ENCODE measurements at regions not wholly inside any gene's neighbourhood (a gene's known extent, or its start where the extent isn't known, plus 50 kb on each side); places are given as distances from the start of the nearest gene placed in this dataset.

DNA sequence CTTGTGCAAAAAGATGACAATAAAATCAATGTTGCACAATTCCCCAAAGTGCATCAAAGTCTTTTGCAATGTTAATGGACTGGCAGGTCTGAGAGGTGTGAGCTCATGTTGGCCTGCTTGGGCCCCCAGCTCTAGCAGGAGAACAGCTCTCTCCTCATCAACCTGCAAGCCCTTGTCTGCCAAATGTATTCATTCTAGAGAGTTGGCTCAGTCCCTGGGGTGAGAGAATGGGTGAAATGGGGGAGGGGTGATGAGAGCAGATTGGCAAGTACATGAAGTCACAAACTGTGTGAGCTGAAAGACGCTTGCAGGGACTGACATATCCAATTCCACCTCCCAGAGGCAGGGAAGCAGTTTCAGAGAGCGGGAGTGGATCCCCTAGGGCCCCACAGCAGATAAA, 465.1 kb upstream of the ZNF507 start:
- Mint-ChIP-seq H3K4me3 (ENCODE audit: low read depth) (no peak overlapping the region), H3K4me1 (ENCODE audit: low read depth) (no peaks in the 10 kb centered on the region), H3K9me3 (ENCODE audit: low read depth) (no peaks in the 10 kb centered on the region), H3K27ac (no peak overlapping the region), H3K27me3 (peaks cover 5% of the 10 kb centered on the region), H3K36me3 (ENCODE audit: insufficient read depth) (no peaks in the 10 kb centered on the region)
- TF ChIP-seq, protein P1, sequence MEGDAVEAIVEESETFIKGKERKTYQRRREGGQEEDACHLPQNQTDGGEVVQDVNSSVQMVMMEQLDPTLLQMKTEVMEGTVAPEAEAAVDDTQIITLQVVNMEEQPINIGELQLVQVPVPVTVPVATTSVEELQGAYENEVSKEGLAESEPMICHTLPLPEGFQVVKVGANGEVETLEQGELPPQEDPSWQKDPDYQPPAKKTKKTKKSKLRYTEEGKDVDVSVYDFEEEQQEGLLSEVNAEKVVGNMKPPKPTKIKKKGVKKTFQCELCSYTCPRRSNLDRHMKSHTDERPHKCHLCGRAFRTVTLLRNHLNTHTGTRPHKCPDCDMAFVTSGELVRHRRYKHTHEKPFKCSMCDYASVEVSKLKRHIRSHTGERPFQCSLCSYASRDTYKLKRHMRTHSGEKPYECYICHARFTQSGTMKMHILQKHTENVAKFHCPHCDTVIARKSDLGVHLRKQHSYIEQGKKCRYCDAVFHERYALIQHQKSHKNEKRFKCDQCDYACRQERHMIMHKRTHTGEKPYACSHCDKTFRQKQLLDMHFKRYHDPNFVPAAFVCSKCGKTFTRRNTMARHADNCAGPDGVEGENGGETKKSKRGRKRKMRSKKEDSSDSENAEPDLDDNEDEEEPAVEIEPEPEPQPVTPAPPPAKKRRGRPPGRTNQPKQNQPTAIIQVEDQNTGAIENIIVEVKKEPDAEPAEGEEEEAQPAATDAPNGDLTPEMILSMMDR (IDR thresholded peaks at IDR 0.05; ENCODE audit: unreplicated experiment) = no peak
- no peak for DNase-seq (ENCODE audit: low spot score, unreplicated experiment)

DNA sequence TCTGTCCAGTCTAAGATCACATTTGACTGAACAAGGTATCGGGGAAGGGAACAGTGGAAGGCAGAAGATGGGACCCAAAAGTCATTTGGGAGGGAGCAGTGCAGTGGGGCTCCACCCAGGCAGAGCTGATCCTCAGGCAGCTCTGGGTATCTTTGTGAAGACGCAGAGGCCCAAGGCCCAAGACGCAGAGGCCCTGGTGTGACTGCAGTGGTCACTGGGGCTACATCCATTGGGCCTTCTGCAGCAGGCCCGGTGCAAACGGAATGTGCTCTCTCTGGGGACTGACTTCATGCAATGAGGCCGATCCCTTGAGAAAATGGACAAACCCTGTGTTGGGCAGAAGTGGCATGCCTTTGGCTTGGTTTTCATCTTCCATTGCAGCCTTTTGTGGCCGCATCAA, 463.4 kb upstream of the ZNF507 start:
- Mint-ChIP-seq H3K36me3 (ENCODE audit: insufficient read depth) (no peaks in the 10 kb centered on the region), H3K4me3 (ENCODE audit: low read depth) (no peak overlapping the region), H3K27me3 (peaks cover 15% of the 10 kb centered on the region), H3K9me3 (ENCODE audit: low read depth) (no peaks in the 10 kb centered on the region), H3K27ac (no peak overlapping the region), H3K4me1 (ENCODE audit: low read depth) (no peaks in the 10 kb centered on the region)
- no peak for DNase-seq (ENCODE audit: low spot score, unreplicated experiment)
- TF ChIP-seq, protein P1 (IDR thresholded peaks at IDR 0.05; ENCODE audit: unreplicated experiment) = no peak

DNA sequence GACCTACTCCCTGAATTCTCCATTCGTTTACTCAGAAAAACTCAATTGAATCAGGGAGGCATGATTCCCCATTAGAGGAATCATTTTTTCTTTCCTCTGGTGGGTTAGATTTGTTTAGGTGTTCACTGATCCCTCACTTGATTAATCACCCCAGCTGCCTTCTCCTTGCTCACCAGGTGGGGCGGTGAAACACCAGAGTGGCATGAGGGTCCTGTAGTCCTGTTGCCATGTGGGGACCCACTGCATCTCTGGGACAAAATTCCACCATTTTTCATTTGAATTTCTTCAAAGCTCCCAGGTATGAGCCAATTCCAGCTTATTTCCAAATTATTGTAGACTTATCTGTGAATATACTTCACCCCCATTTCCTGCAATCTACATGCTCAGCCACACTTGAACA, 462.7 kb upstream of the ZNF507 start:
- H3K9me3 Mint-ChIP-seq (ENCODE audit: low read depth) = no peaks in the 10 kb centered on the region
- no peak for DNase-seq (ENCODE audit: low spot score, unreplicated experiment)
- no peaks in the 10 kb centered on the region for H3K36me3 Mint-ChIP-seq (ENCODE audit: insufficient read depth)

DNA sequence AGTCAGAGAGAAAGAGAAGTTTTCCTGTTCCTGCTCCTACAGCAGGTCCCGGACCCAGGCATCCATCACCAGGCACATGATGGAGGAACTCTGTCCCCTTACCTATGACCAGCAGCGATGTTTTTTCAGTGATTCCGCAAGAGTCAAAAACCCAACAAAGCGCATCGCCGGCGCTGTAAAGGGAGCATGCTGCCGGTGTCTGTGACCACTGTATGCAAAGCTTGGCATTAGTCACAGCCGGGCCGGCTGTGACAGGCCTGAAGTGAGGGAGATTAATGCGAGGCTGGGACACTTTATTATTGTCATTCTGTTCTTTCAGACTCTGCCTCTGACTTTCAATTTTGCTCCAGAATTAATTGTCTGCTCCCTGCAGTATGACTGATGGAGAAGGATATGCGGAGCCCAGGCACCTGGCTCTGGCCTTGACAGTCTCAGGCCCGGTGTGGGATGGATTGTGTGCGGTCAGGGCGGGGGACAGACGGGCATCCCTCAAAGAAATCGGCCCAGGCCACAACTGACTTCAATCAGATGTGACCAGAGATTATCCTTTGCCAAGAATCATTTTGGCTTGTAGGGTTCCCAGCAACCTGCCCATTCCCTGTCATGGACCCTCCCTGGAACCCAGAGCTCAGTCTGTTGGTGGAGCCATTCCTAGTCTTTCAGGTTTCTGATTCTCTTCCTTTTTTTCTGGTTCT, 462.0 kb upstream of the ZNF507 start:
- Mint-ChIP-seq H3K9me3 (ENCODE audit: low read depth) (no peaks in the 10 kb centered on the region), H3K36me3 (ENCODE audit: insufficient read depth) (no peaks in the 10 kb centered on the region), H3K27me3 (peaks cover 18% of the 10 kb centered on the region), H3K4me1 (ENCODE audit: low read depth) (no peaks in the 10 kb centered on the region), H3K27ac (no peak overlapping the region), H3K4me3 (ENCODE audit: low read depth) (no peak overlapping the region)
- DNase-seq (ENCODE audit: low spot score, unreplicated experiment) = no peak
- TF ChIP-seq, protein P1 (IDR thresholded peaks at IDR 0.05; ENCODE audit: unreplicated experiment) = no peak

More for the DNA sequence above, 462.7 kb upstream of the ZNF507 start:
- no peaks in the 10 kb centered on the region for H3K4me1 Mint-ChIP-seq (ENCODE audit: low read depth)
- TF ChIP-seq, protein P1 (IDR thresholded peaks at IDR 0.05; ENCODE audit: unreplicated experiment) = no peak
- peaks cover 18% of the 10 kb centered on the region for H3K27me3 Mint-ChIP-seq
- H3K27ac Mint-ChIP-seq = no peak overlapping the region
- no peak overlapping the region for H3K4me3 Mint-ChIP-seq (ENCODE audit: low read depth)

DNA sequence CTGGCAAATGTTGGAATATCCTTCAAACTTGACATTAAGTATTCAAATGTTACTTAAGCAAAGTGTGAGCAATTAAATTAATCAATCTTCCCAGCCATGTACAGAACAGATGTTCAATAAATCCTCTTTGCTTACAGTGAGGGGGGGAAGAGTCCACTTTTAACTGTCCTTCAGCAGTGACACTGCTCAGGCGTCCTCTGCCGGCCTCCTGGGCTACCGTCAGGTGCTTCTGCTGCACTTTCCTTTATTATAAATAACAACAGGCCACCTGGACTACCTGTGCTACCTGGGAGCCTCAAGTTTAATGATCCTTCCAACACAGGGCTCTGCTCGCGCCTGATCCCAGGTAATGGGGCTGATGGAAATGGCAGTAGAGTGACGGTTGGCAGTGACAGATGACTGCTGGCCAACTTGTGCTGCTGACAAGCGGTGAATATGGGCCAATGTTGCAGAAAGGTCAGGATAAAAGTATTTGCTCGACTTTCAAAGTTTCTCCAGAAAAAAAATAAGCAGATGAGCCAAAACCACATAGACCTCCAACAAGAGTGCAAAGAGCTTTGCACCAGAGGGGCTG, 460.0 kb upstream of the ZNF507 start:
- Mint-ChIP-seq H3K4me1 (ENCODE audit: low read depth) (no peaks in the 10 kb centered on the region), H3K9me3 (ENCODE audit: low read depth) (no peaks in the 10 kb centered on the region), H3K36me3 (ENCODE audit: insufficient read depth) (no peaks in the 10 kb centered on the region), H3K4me3 (ENCODE audit: low read depth) (no peak overlapping the region), H3K27ac (no peak overlapping the region), H3K27me3 (peaks cover 19% of the 10 kb centered on the region)
- TF ChIP-seq, protein P1 (IDR thresholded peaks at IDR 0.05; ENCODE audit: unreplicated experiment) = no peak
- no peak for DNase-seq (ENCODE audit: low spot score, unreplicated experiment)
